Mesendoderm (in vitro differentiated cells): ENCODE measurements at regions not wholly inside any gene's neighbourhood (a gene's known extent, or its start where the extent isn't known, plus 50 kb on each side); places are given as distances from the start of the nearest gene placed in this dataset.

Experiments used
- DNase-seq: peaks from one replicate; pipeline ENCODE4 v3.0.0; 2013
- H2AK5ac ChIP-seq: 2 replicates; pipeline ENCODE4 v1.6.1; 2013; ENCODE audit warnings: low read length, inconsistent platforms
- H2BK120ac ChIP-seq: 2 replicates; pipeline ENCODE4 v1.6.1; 2013; ENCODE audit warnings: low read depth, mild to moderate bottlenecking, low read length, moderate library complexity, mixed read lengths
- H2BK15ac ChIP-seq: replicated peaks from 2 replicates; pipeline ENCODE4 v1.6.1; 2013; ENCODE audit warnings: low read depth, mild to moderate bottlenecking, moderate library complexity
- H2BK5ac ChIP-seq: 2 replicates; pipeline ENCODE4 v1.6.1; 2013; ENCODE audit warnings: low read length, inconsistent platforms
- H3K18ac ChIP-seq: 2 replicates; pipeline ENCODE4 v1.6.1; 2013; ENCODE audit warnings: mild to moderate bottlenecking, low read length, mixed read lengths
- H3K23ac ChIP-seq: one replicate; pipeline ENCODE4 v1.6.1; 2013; ENCODE audit warnings: low read length
- H3K27ac ChIP-seq: 2 replicates; pipeline ENCODE4 v1.5.1; 2013; ENCODE audit warnings: low read depth, mild to moderate bottlenecking, inconsistent platforms, low read length, moderate library complexity
- H3K27me3 ChIP-seq: 2 replicates; pipeline ENCODE4 v1.6.1; 2013; ENCODE audit warnings: low read length, control low read depth, mild to moderate bottlenecking, inconsistent platforms; ENCODE audit not compliant: insufficient read depth, poor library complexity
- H3K36me3 ChIP-seq: 2 replicates; pipeline ENCODE4 v1.6.1; 2013; ENCODE audit warnings: low read length, inconsistent platforms; ENCODE audit not compliant: control insufficient read depth, insufficient read depth
- H3K4ac ChIP-seq: one replicate; pipeline ENCODE4 v1.6.1; 2013; ENCODE audit warnings: low read depth, mild to moderate bottlenecking, low read length, moderate library complexity
- H3K4me1 ChIP-seq: 2 replicates; pipeline ENCODE4 v1.6.1; 2013; ENCODE audit warnings: low read depth, low read length, inconsistent platforms; ENCODE audit not compliant: control insufficient read depth
- H3K4me2 ChIP-seq: 2 replicates; pipeline ENCODE4 v1.6.1; 2013; ENCODE audit warnings: low read length
- H3K4me3 ChIP-seq: 2 replicates; pipeline ENCODE4 v1.5.1; 2013; ENCODE audit warnings: mild to moderate bottlenecking, low read length
- H3K56ac ChIP-seq: one replicate; pipeline ENCODE4 v1.6.1; 2013; ENCODE audit warnings: low read length
- H3K79me1 ChIP-seq: 2 replicates; pipeline ENCODE4 v1.6.1; 2013; ENCODE audit warnings: low read length, inconsistent platforms
- H3K79me2 ChIP-seq: 2 replicates; pipeline ENCODE4 v1.6.1; 2013; ENCODE audit warnings: mild to moderate bottlenecking, low read length; ENCODE audit not compliant: control insufficient read depth, insufficient read depth
- H3K9ac ChIP-seq: 2 replicates; pipeline ENCODE4 v1.6.1; 2013; ENCODE audit warnings: low read length, inconsistent platforms
- H4K5ac ChIP-seq: one replicate; pipeline ENCODE4 v1.6.1; 2013; ENCODE audit warnings: low read length
- H4K8ac ChIP-seq: one replicate; pipeline ENCODE4 v1.6.1; 2013; ENCODE audit warnings: low read depth, mild to moderate bottlenecking, control low read depth, low read length, moderate library complexity
- WGBS: extraction: QIAGEN DNeasy Blood & Tissue Kit; methylation state at CpG from one replicate; pipeline ENCODE4 v1.1.7; 2013; ENCODE audit warnings: low lambda C conversion rate, missing lambda C conversion rate; ENCODE audit not compliant: insufficient coverage; ENCODE audit errors: extremely low coverage; 5-methylcytosine and 5-hydroxymethylcytosine counted together

DNA sequence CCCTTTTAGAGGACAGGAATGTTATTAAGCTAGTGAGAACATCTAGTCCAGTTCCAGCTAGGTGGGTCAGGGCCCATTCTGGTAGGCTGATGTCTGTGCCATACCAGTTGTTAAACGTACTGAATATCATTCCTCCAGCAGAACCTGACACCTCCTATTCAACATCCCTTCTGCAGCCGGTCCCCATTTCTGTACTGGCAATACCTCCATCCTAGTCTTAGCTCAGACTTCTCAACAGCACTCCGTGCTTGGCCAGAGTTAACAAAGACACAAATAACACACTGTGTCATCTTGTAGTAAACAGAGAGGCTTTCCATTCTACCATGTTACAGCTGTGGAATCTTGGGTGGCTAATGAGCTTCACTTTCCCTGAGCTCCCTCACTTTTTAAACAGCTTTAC is 94.3 kb upstream of the PDE3A start:
- Histone ChIP-seq H3K4ac (no peak overlapping the region), H4K5ac (no peak overlapping the region), H4K8ac (no peak overlapping the region), H2BK120ac (no peak overlapping the region), H3K79me2 (no peaks in the 10 kb centered on the region), H3K4me3 (no peak overlapping the region), H3K9ac (no peak overlapping the region), H3K23ac (no peak overlapping the region), H3K27ac (no peak overlapping the region), H3K36me3 (no peaks in the 10 kb centered on the region), H3K4me2 (no peak overlapping the region), H2BK5ac (no peak overlapping the region), H3K4me1 (no peaks in the 10 kb centered on the region), H2BK15ac (no peak overlapping the region), H3K18ac (no peak overlapping the region), H3K56ac (no peak overlapping the region), H3K27me3 (no peaks in the 10 kb centered on the region), H2AK5ac (no peak overlapping the region), H3K79me1 (no peaks in the 10 kb centered on the region)
- DNase-seq: no peak
- WGBS: no CpG with 5 or more reads among the region's 3 CpGs

GRCh38 chr12:20278276-20278675 is 90.1 kb upstream of the PDE3A start:
- Histone ChIP-seq H3K23ac (no peak overlapping the region), H3K18ac (no peak overlapping the region), H2BK120ac (no peak overlapping the region), H3K56ac (no peak overlapping the region), H3K27me3 (no peaks in the 10 kb centered on the region), H3K27ac (no peak overlapping the region), H2BK15ac (no peak overlapping the region), H3K9ac (no peak overlapping the region), H3K4me2 (no peak overlapping the region), H3K79me1 (no peaks in the 10 kb centered on the region), H2AK5ac (no peak overlapping the region), H2BK5ac (no peak overlapping the region), H3K4me3 (no peak overlapping the region), H3K4me1 (no peaks in the 10 kb centered on the region), H3K4ac (no peak overlapping the region), H3K36me3 (no peaks in the 10 kb centered on the region), H4K8ac (no peak overlapping the region), H3K79me2 (no peaks in the 10 kb centered on the region), H4K5ac (no peak overlapping the region)
- no peak for DNase-seq
- no CpG with 5 or more reads among the region's 4 CpGs for WGBS

DNA sequence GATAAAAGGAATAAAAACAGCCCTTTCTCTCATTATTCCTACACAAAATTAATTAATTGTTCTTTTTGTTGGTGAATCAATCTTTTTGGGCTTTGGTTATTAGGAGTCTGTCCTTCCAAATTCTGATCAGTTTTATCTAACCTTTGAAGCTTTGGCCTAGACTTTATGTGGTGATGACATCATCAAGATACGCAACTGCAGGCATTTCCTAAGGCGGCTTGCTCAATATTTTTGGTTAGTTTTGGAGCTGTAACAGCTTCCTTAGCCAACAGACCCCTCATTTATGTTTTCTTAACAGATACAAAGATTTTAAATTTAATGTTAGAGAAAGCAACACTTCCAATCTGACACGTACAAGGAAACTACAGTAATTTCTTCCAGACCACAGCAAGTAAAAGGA is 87.8 kb upstream of the PDE3A start:
- H3K56ac ChIP-seq: no peak overlapping the region
- H4K5ac ChIP-seq: no peak overlapping the region
- no peak overlapping the region for H2AK5ac ChIP-seq
- H3K9ac ChIP-seq: no peak overlapping the region
- H3K79me1 ChIP-seq: no peaks in the 10 kb centered on the region
- no peak overlapping the region for H2BK120ac ChIP-seq
- H3K27me3 ChIP-seq: no peaks in the 10 kb centered on the region
- no peak overlapping the region for H3K23ac ChIP-seq
- H3K4me3 ChIP-seq: no peak overlapping the region
- H3K4ac ChIP-seq: no peak overlapping the region
- no peak for DNase-seq
- no peaks in the 10 kb centered on the region for H3K4me1 ChIP-seq
- no peak overlapping the region for H4K8ac ChIP-seq
- no peak overlapping the region for H3K18ac ChIP-seq
- WGBS: no CpG with 5 or more reads among the region's 3 CpGs
- H2BK5ac ChIP-seq: no peak overlapping the region
- no peak overlapping the region for H3K27ac ChIP-seq
- no peak overlapping the region for H3K4me2 ChIP-seq
- no peak overlapping the region for H2BK15ac ChIP-seq
- H3K36me3 ChIP-seq: no peaks in the 10 kb centered on the region
- no peaks in the 10 kb centered on the region for H3K79me2 ChIP-seq

- Histone ChIP-seq H3K23ac (no peak overlapping the region), H2BK120ac (no peak overlapping the region), H3K27ac (no peak overlapping the region), H4K5ac (no peak overlapping the region), H3K4me2 (no peak overlapping the region), H3K18ac (no peak overlapping the region), H3K9ac (no peak overlapping the region), H3K4ac (no peak overlapping the region), H3K4me1 (no peaks in the 10 kb centered on the region), H2BK15ac (no peak overlapping the region), H3K56ac (no peak overlapping the region), H3K79me1 (no peaks in the 10 kb centered on the region), H2BK5ac (no peak overlapping the region), H3K27me3 (no peaks in the 10 kb centered on the region), H3K79me2 (no peaks in the 10 kb centered on the region), H4K8ac (no peak overlapping the region), H3K36me3 (no peaks in the 10 kb centered on the region), H3K4me3 (no peak overlapping the region), H2AK5ac (no peak overlapping the region)
- no peak for DNase-seq
These were observed 85.9 kb upstream of the PDE3A start for GRCh38 chr12:20282401-20282800.

- H2BK120ac ChIP-seq: no peak overlapping the region
- no peak overlapping the region for H4K5ac ChIP-seq
These were observed 84.9 kb upstream of the PDE3A start for GRCh38 chr12:20283482-20283881.

DNA sequence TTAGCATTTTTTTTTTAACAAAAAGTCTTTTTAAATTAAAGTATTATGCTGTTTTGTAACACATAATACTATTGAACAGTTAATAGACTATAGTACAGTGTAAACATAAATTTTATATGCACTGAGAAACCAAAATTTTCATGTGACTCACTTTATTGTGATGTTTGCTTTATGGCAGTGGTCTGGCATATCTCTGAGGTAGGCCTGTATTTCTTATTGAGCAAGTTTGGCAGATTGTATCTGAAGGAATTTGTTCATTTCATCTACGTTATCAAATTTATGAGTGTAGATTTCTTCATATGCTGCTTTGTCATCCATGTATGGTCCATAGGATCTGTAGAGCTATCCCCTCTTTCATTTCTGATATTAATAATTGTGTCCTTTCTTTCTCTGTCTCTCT is 78.8 kb upstream of the PDE3A start:
- Histone ChIP-seq H3K4me1 (no peaks in the 10 kb centered on the region), H3K56ac (no peak overlapping the region), H3K23ac (no peak overlapping the region), H3K27ac (no peak overlapping the region), H3K4me2 (no peak overlapping the region), H3K4ac (no peak overlapping the region), H4K8ac (no peak overlapping the region), H3K79me1 (no peaks in the 10 kb centered on the region), H4K5ac (no peak overlapping the region), H2BK120ac (no peak overlapping the region), H3K79me2 (no peaks in the 10 kb centered on the region), H3K9ac (no peak overlapping the region), H3K36me3 (no peaks in the 10 kb centered on the region), H2BK15ac (no peak overlapping the region), H2AK5ac (no peak overlapping the region), H3K4me3 (no peak overlapping the region), H3K18ac (no peak overlapping the region), H2BK5ac (no peak overlapping the region), H3K27me3 (no peaks in the 10 kb centered on the region)
- WGBS: no CpG with 5 or more reads among the region's 1 CpG
- DNase-seq: no peak

More at GRCh38 chr12:20283482-20283881, 84.9 kb upstream of the PDE3A start:
- no peak for DNase-seq
- no peak overlapping the region for H3K4ac ChIP-seq
- no peaks in the 10 kb centered on the region for H3K4me1 ChIP-seq
- no peak overlapping the region for H2BK5ac ChIP-seq
- H3K4me3 ChIP-seq: no peak overlapping the region
- no peaks in the 10 kb centered on the region for H3K36me3 ChIP-seq
- no peaks in the 10 kb centered on the region for H3K79me1 ChIP-seq
- no peak overlapping the region for H4K8ac ChIP-seq
- H3K56ac ChIP-seq: no peak overlapping the region
- no peak overlapping the region for H3K9ac ChIP-seq
- WGBS: no CpG with 5 or more reads among the region's 1 CpG
- no peak overlapping the region for H3K4me2 ChIP-seq
- H3K27me3 ChIP-seq: no peaks in the 10 kb centered on the region
- H3K18ac ChIP-seq: no peak overlapping the region
- H2AK5ac ChIP-seq: no peak overlapping the region
- H3K79me2 ChIP-seq: no peaks in the 10 kb centered on the region
- no peak overlapping the region for H2BK15ac ChIP-seq
- no peak overlapping the region for H3K27ac ChIP-seq
- H3K23ac ChIP-seq: no peak overlapping the region
